Uterus (tissue), 2 donors: ENCODE measurements at regions not wholly inside any gene's neighbourhood (a gene's known extent, or its start where the extent isn't known, plus 50 kb on each side); places are given as distances from the start of the nearest gene placed in this dataset.

Source experiments
- POLR2A ChIP-seq, 2 donors: fragments of 450-650 bp; IDR thresholded peaks; one replicate each; pipeline ENCODE4 v1.6.1; 2016; ENCODE audit warnings: antibody characterized with exemption in 2 of 2, mild to moderate bottlenecking in 1 of 2, moderate library complexity in 1 of 2
- TF ChIP-seq, protein P1 (sequence below), 4 experiments: fragments of 200-600 bp in 2 of 4; fragments of 450-650 bp in 2 of 4; sonication (generic) in 2 of 4; IDR thresholded peaks; one replicate each; pipeline ENCODE4 v1.5.1; 2016 to 2019; ENCODE audit warnings: antibody characterized with exemption in 4 of 4, mild to moderate bottlenecking in 2 of 4, moderate library complexity in 1 of 4

- TF ChIP-seq, protein P1, sequence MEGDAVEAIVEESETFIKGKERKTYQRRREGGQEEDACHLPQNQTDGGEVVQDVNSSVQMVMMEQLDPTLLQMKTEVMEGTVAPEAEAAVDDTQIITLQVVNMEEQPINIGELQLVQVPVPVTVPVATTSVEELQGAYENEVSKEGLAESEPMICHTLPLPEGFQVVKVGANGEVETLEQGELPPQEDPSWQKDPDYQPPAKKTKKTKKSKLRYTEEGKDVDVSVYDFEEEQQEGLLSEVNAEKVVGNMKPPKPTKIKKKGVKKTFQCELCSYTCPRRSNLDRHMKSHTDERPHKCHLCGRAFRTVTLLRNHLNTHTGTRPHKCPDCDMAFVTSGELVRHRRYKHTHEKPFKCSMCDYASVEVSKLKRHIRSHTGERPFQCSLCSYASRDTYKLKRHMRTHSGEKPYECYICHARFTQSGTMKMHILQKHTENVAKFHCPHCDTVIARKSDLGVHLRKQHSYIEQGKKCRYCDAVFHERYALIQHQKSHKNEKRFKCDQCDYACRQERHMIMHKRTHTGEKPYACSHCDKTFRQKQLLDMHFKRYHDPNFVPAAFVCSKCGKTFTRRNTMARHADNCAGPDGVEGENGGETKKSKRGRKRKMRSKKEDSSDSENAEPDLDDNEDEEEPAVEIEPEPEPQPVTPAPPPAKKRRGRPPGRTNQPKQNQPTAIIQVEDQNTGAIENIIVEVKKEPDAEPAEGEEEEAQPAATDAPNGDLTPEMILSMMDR (IDR thresholded peaks at IDR 0.05) = no peak
- TF ChIP-seq POLR2A (IDR thresholded peaks at IDR 0.05) = peak in 1 of 2 donors; percentile 17
Observed at GRCh38 chr9:110050925-110051355, 157.0 kb downstream of the C9orf152 start.
